ENCODE measurements at regions not wholly inside any gene's neighbourhood (a gene's known extent, or its start where the extent isn't known, plus 50 kb on each side); places are given as distances from the start of the nearest gene placed in this dataset.

GRCh38 chr1:4960782-4961475 is 306.5 kb downstream of the AJAP1 start:
- TF ChIP-seq CTCF (IDR thresholded peaks at IDR 0.05), result no peak
- Mint-ChIP-seq H3K27me3 (ENCODE audit: insufficient read depth) (no peaks in the 10 kb centered on the region; the same call in 1 of the 2 replicates), H3K9me3 (peaks cover 67% of the 10 kb centered on the region), H3K36me3 (ENCODE audit: low read depth) (peaks cover 14% of the 10 kb centered on the region), H3K27ac (no peak overlapping the region), H3K4me1 (ENCODE audit: low read depth) (no peaks in the 10 kb centered on the region), H3K4me3 (no peak overlapping the region)
- no peak for DNase-seq

GRCh38 chr1:4960336-4960735 is 305.9 kb downstream of the AJAP1 start:
- Mint-ChIP-seq H3K27ac (no peak overlapping the region), H3K27me3 (ENCODE audit: insufficient read depth) (no peaks in the 10 kb centered on the region; the same call in 1 of the 2 replicates), H3K4me1 (ENCODE audit: low read depth) (no peaks in the 10 kb centered on the region), H3K36me3 (ENCODE audit: low read depth) (peaks cover 14% of the 10 kb centered on the region), H3K9me3 (peaks cover 65% of the 10 kb centered on the region), H3K4me3 (no peak overlapping the region)
- DNase-seq, result no peak
- no peak for TF ChIP-seq CTCF (IDR thresholded peaks at IDR 0.05)

- peaks cover 69% of the 10 kb centered on the region for H3K9me3 Mint-ChIP-seq
- TF ChIP-seq CTCF (IDR thresholded peaks at IDR 0.05), result no peak
- H3K36me3 Mint-ChIP-seq (ENCODE audit: low read depth), result peaks cover 14% of the 10 kb centered on the region
- no peak for DNase-seq
- H3K4me1 Mint-ChIP-seq (ENCODE audit: low read depth), result no peaks in the 10 kb centered on the region
- H3K4me3 Mint-ChIP-seq, result no peak overlapping the region
- H3K27ac Mint-ChIP-seq, result no peak overlapping the region
- H3K27me3 Mint-ChIP-seq (ENCODE audit: insufficient read depth), result no peaks in the 10 kb centered on the region; the same call in 1 of the 2 replicates
These were observed 304.8 kb downstream of the AJAP1 start for GRCh38 chr1:4959216-4959615.

GRCh38 chr1:4957027-4957426 is 302.6 kb downstream of the AJAP1 start:
- H3K36me3 Mint-ChIP-seq (ENCODE audit: low read depth), result peaks cover 9% of the 10 kb centered on the region; the same call in 1 of the 2 replicates
- H3K4me1 Mint-ChIP-seq (ENCODE audit: low read depth), result no peaks in the 10 kb centered on the region
- H3K9me3 Mint-ChIP-seq, result peaks cover 72% of the 10 kb centered on the region
- H3K27me3 Mint-ChIP-seq (ENCODE audit: insufficient read depth), result no peaks in the 10 kb centered on the region
- H3K27ac Mint-ChIP-seq, result no peak overlapping the region
- DNase-seq, result no peak
- H3K4me3 Mint-ChIP-seq, result no peak overlapping the region
- TF ChIP-seq CTCF (IDR thresholded peaks at IDR 0.05), result no peak

GRCh38 chr1:4954392-4954791 is 300.0 kb downstream of the AJAP1 start:
- Mint-ChIP-seq H3K27me3 (ENCODE audit: insufficient read depth) (no peaks in the 10 kb centered on the region), H3K9me3 (peaks cover 75% of the 10 kb centered on the region), H3K4me1 (ENCODE audit: low read depth) (no peaks in the 10 kb centered on the region), H3K4me3 (no peak overlapping the region), H3K27ac (no peak overlapping the region), H3K36me3 (ENCODE audit: low read depth) (no peaks in the 10 kb centered on the region)
- no peak for TF ChIP-seq CTCF (IDR thresholded peaks at IDR 0.05)
- no peak for DNase-seq
